Omental fat pad (tissue), 3 donors: ENCODE measurements at regions not wholly inside any gene's neighbourhood (a gene's known extent, or its start where the extent isn't known, plus 50 kb on each side); places are given as distances from the start of the nearest gene placed in this dataset.
"Not testable (repeated sequence)": the region's sequence is repeated elsewhere in the genome, so short reads cannot be mapped to it uniquely, and the experiment has no call there.

Experiments
- ATAC-seq: fragments of 150-250 bp; one replicate; pipeline ENCODE4 v1.9.1; 2016; ENCODE audit warnings: mild to moderate bottlenecking, moderate library complexity; ENCODE audit not compliant: low FRiP score
- DNase-seq: peaks from one replicate; pipeline ENCODE4 v3.0.0-alpha.2; 2019; ENCODE audit warnings: low spot score
- TF ChIP-seq, protein P1 (sequence below), 3 donors: fragments of 450-650 bp; IDR thresholded peaks; one replicate each; pipeline ENCODE4 v1.5.1; 2016 to 2017; ENCODE audit warnings: antibody characterized with exemption in 3 of 3, mild to moderate bottlenecking in 3 of 3, moderate library complexity in 2 of 3

- TF ChIP-seq, protein P1, sequence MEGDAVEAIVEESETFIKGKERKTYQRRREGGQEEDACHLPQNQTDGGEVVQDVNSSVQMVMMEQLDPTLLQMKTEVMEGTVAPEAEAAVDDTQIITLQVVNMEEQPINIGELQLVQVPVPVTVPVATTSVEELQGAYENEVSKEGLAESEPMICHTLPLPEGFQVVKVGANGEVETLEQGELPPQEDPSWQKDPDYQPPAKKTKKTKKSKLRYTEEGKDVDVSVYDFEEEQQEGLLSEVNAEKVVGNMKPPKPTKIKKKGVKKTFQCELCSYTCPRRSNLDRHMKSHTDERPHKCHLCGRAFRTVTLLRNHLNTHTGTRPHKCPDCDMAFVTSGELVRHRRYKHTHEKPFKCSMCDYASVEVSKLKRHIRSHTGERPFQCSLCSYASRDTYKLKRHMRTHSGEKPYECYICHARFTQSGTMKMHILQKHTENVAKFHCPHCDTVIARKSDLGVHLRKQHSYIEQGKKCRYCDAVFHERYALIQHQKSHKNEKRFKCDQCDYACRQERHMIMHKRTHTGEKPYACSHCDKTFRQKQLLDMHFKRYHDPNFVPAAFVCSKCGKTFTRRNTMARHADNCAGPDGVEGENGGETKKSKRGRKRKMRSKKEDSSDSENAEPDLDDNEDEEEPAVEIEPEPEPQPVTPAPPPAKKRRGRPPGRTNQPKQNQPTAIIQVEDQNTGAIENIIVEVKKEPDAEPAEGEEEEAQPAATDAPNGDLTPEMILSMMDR (IDR thresholded peaks at IDR 0.05), result no peak
- ATAC-seq (no peak), DNase-seq (no peak)
Observed at GRCh38 chr2:128513961-128514283, 195.3 kb upstream of the HS6ST1 start.

- DNase-seq (no peak), ATAC-seq (no peak)
- TF ChIP-seq, protein P1 (IDR thresholded peaks at IDR 0.05), result no peak
Observed at GRCh38 chr2:128514555-128514955, 195.9 kb upstream of the HS6ST1 start.

DNA sequence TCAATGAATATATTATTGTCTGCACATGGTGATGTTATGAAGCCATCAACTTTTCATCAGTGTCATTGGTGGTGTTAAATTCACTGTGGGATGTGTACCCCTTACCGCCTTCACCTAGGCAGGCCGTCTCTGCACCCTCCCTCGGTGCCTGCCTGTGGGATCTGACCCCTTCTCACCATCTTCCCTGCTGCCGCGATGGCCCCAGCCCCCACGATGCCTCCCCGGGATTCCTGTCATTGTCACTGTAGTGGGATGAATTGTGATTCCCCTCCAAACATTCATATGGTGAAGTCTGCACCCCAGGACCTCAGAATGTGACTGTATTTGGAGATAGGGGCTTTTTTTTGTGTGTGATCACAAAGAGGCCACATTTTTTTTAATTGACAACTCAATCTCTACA is 198.3 kb upstream of the HS6ST1 start:
- TF ChIP-seq, protein P1 (IDR thresholded peaks at IDR 0.05), result no peak
- ATAC-seq (no peak), DNase-seq (no peak)

DNA sequence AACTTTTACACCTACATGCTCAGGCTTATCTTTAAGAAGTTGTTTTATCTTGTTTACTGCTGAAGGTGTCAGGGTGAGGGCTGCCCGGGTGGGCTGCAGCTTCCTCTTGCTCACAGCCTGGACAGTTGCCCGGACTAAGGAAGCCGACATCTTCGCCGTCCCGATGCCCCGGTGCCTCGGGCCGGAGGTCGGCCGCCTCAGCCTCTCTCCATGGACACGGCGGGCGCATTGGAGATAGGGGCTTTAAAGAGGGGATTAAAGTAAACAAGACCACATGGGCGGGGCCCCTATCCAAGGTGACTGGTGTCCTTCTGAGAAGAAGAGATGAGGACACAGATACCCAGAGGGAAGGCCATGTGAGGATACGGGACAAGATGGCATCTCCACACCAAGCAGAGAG is 200.4 kb upstream of the HS6ST1 start:
- not testable (repeated sequence) for DNase-seq, ATAC-seq

DNA sequence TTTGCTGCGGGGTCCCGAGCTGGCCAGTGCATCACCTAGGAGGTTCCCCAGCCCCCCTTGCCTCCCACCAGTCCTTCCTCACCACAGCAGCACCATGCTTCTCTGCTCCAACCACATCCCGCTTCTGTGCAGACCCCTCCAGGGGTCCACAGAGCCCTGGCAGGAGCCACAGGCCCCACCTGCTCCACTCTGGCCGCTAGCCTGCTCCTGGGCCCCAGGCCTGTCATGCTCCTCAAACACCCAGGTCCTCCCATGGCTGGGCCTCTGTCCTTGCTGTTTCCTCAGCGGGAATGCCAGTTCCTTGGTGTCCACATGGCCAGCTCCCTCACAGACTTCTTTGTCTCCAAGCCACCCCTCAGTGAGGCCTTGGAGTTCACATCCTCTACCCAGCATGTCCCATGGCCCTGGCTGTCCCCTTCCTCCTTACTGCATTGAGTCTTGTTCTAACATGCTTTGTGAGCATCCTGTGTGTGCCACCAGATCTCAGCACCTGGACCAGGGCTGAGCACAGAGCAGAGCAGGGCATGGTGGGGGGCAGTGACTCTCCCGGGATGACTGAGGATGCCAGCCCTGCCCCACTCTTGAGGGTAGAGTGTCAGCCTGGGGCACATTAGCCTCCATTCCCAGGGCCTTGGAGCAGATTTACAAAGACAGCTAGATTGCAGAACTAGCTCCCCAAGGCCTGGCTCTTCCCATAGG is 201.0 kb upstream of the HS6ST1 start:
- no peak for ATAC-seq
- DNase-seq, result no peak
- TF ChIP-seq, protein P1 (IDR thresholded peaks at IDR 0.05), result no peak

DNA sequence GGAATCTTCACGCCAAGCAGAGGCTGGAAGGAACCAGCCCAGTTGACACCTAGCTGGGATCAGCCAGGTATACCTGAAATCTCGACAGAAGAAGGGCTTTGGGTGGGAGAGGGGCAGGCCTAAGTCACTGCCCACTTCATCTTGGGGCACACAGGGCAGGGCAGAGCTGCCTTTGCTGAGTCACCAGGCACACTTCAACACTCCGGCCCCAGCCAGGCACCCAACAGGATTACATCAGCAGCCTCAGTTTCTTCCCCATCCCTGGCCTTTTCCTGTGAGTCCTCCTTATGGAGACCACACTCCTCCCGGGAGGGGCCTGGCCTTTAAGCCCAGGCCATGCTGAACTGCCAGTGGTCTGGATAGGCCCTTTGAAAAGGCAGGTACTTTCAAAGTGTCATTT is 201.7 kb upstream of the HS6ST1 start:
- ATAC-seq, result no peak
- TF ChIP-seq, protein P1 (IDR thresholded peaks at IDR 0.05), result no peak
- DNase-seq, result no peak

- TF ChIP-seq, protein P1 (IDR thresholded peaks at IDR 0.05), result no peak
- ATAC-seq (no peak), DNase-seq (no peak)
Observed at GRCh38 chr2:128520791-128521190, 202.1 kb upstream of the HS6ST1 start.
